ENCODE measurements at regions not wholly inside any gene's neighbourhood (a gene's known extent, or its start where the extent isn't known, plus 50 kb on each side); places are given as distances from the start of the nearest gene placed in this dataset.
"Not testable (repeated sequence)": the region's sequence is repeated elsewhere in the genome, so short reads cannot be mapped to it uniquely, and the experiment has no call there.

DNA sequence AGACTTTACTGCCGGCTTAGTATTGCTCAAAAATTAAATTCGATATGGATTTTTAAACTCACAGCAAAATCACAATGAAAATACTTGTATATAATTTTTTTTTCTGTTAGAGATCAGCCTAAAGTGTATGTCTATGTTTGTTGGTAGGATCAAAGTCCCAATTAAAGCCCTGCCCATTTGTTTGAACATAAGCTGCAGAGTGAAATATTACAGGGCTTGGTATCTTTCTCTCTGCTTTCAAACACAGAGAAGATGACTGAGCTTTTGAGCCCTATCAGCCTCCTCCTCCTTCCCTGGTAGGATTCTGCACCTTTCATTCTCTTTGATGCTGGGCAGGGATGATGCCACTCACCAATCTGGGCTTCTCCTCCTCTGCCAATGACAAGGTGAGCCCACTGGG, 345.4 kb downstream of the PPP1R2C start:
- DNase-seq, result no peak

DNA sequence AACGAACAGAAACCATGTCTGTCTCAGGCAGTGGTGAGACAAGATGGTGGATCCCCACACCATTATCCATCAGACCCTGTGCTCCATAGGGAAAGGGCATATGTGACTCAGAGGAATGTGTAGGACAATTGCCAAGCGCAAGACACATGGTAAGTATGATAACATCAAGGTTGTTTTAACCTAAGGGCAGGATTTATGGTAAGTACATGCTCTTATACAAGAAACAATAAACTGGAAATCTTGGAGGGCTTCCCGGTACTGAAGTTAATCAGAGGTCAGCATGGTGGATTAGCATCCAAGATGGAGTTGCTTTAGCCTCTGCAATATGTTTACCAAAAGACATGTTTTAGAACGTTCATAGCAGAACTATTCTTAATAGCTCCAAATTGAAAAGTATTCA, 355.0 kb downstream of the PPP1R2C start:
- no peak for DNase-seq

DNA sequence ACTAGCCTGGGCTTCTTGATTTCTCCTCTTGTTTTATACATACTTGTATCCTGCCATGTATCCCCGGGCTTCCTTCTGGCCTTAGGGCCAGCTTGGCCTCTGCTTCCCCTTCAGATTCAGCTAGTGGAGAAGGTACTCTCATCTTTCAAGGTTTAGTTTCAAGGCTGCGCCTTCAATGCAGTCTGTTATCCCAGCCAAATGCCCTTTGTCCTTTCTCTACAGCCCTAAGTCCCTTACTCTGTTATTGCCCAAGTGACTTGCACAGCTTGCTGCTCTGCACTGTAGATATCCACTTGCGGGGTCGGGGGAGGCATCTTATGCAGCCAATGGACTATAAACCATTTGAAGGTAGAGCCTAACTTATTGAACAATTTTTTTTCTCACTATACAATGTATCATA, 357.5 kb downstream of the PPP1R2C start:
- no peak for DNase-seq

DNA sequence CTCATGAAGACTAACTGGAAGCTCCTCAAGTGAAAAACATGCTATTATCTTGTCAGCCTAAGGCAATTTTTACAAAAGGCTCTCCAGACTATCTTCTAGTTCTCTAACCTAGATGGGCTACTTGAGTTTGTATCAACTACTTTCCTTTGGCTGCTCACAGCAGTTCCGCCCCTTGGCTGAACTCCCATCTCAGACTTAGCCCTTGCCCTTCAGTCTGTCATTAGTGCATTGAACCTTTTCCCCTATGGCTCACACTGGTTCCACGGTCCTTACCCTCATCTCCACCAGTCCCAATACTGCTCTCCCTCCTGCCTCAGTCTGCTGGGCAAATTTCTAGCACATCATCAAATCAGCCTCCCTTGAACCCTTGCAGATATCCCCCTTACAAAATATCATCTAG, 362.3 kb downstream of the PPP1R2C start:
- DNase-seq, result no peak

DNA sequence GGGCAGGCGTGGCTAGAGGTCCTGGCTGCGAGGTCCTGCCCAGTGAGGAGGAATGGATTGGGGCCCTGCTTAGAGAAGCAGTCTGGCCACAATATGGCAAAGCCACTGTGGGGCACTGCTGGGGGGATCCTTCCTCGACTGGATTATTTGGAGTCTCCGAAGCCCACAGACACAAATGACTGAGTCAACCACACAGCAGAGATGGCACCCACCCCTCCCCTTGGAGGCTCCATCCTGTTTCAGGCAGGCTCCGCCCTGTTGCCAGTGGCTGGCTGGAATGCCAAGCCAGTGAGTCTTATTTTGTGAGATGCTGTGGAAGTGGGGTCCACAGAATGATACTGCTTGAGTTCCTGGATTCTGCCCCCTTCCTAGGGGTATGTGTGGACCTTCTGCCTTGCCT, 363.9 kb downstream of the PPP1R2C start:
- no peak for DNase-seq

DNA sequence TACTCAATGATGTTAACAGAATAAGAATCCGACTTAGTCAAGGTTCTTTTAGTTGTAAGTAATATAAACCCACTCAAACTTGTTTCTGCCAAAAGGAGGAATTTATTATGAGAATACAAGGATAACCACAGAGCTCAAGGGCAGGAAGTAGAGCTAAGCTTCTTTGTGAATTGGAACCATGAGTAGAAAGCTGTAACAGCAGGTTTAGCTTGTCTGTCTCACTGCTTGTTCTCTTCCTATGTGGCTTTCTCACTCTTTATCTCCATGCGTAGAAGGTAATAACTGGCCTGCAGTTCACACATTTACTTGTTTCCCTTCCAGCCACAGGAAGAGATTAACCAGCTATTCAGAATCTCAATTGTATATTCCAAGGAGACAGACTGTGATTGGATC, 378.3 kb downstream of the PPP1R2C start:
- no peak for DNase-seq

DNA sequence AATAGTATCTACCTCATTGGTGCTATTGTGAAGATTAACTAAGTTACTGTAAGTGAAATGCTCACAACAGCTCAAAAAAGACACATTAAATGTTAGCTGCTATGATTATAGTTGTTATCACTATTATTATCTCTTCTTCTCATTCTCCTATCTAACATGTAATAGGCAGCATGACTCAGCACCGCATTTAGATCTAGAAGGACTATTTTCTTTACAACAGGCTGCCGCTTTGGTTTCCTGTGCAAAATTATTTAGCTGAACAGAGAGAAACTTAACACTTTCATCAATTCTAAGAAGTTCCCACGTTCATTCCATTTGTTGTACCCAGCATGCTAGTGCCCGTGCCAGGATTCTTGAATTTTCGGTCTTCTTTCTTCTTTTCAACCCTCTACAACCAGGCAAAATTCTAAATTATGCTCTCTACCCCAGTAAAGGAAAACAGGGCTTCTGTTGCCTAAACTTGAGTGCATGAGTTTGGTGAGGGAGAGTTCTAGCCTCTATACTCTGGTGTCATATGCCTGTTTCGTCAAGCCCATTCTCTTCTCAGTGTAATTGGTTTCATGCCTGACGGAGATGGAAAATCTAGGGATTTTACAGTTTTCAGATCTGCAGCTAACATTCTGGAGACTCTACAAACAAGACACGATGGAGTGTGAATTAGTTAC, 378.9 kb downstream of the PPP1R2C start:
- DNase-seq, result no peak

DNA sequence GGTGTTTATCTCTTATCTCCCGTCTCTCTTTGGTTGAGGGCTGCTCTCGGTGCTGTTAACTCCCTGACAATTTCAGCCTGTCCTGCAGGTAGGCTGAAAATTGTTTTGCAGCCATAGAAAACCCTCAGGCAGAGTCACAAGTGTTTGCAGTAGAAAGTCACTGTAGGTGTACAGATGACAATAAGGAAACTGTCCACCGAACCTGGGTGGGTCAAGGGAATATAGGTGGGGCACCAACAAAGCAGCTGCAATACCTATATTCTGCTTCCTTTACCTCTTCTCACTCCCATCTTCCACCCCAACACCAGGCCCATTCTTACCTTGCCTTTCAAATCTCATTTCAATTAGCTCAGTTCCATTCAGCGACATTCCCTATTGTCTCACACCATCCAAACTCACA, 381.8 kb downstream of the PPP1R2C start:
- DNase-seq, result no peak

DNA sequence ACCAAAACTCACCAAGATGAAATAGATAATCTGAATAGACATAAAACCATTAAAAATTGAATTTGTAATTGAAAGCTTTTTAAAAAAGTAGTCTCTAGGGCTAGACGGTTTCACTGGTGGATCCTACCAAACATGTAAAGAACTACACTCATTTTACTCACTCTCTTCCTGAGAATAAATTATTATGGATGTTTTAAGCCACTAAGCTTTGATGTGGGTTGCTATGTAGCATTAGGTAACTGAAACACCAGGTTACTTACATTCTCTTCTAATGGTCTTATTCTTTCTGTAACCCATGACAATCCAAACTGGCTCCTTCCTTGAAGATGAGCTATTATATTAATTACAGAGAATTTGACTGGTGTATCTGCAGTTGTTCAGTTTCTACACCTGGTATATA, 385.1 kb downstream of the PPP1R2C start:
- DNase-seq, result no peak

DNA sequence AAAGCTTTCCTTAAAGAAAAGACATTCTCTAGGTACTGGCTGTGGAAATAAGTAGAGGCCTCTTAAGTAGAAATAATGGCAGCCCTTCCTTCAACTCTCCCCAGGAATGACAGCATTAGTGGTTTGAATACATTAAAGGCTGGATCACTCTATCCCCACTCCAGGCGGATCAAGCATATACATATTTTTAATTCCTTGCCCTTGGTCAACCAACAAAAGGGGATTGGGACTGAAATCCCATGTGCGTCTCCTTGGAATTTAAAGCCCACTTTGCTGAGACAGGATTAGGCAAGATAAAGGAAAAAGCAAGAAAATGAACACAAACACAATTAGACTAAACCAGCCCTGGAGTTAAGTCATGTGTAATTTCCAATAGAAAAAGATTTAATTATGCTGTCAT, 391.3 kb downstream of the PPP1R2C start:
- no peak for DNase-seq

DNA sequence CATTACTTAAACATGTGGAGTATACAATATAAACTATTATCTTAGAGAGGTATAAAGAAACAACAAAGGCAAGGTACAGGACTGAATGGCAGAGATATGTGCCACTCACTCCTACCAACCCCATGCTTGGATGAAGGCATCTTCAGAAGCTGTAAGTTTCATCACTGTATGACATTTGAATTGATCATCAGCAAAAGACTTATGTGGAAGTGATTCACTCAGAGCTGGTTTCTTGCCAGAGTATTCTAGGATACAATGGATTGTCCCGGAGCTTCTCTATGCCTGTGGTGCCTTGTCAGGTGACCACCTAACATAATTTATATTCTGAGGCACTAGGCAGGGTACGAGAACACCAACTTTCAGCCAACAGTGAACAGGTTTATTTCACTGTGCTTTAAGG, 392.2 kb downstream of the PPP1R2C start:
- no peak for DNase-seq

DNA sequence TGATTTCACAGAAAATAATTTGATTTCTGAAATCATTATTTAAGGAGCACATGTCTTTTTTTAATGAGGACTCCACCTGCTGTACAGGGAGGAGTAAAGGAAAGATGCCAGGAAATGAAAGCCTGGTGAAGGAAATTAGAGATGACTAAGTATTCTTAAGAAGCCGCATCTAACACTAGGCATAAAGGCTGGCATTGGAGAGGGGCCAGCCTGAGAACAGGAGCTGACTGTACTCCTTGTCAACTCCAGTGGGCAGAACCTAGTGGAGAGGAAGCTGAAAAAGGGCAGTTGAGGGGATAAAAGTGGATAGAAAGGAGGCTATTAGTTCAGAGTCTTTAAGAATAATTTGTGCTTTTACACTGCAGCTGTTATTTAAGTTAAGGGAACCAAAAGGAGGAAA, 393.0 kb downstream of the PPP1R2C start:
- no peak for DNase-seq

DNA sequence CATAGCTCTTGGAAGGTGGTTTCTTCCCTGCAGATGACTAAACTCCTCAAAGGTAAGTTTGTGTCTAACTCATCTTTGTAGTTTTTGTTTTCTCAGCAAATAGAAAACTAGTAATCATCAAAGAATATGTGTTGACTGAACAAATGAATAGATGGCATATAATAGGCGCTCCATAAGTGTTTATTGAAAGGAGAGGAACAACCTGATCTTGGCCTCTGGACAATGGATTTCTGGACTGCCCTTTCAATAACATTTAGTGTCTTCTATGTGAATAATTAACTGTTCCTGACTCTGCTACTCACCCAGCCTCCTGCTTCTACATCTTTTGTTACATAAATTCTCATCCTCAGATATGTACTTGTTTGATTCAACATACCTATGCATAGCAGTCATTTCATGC, 399.1 kb downstream of the PPP1R2C start:
- DNase-seq, result no peak

DNA sequence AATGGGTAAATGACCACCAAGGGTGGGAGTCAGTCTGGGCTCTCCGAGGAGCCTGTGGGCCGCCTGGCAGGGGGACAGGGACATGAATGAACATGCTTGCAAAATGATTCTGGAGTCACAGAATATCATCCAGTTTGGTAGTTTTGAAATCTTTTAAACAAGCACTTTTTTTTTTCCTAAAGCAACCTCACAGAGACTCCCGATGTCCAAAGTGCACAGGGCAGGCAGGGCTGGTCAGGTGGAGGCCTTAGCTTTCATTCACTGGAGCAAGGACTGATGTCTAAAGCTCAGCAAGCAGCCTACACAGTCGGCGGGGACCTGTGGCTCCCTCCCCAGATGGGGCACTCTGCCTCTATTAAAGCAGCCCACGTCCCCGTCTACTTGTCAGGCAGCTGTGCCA, 402.9 kb downstream of the PPP1R2C start:
- no peak for DNase-seq

DNA sequence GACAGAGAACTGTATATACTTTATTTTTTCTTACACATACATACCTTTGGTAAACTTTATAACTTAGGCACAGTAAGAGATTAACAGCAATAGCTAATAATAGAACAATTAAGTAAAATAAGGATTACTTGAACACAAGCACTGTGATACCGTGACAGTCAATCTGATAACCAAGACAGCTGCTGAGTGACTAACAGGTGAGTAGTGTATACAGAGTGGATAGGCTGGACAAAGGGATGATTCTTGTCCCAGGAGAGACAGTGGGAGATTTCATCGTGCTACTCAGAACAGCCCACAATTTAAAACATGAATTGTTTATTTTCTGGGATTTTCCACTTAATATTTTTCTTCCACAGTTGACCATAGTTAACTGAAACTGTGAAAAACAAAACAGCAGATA, 411.8 kb downstream of the PPP1R2C start:
- DNase-seq, result no peak

DNA sequence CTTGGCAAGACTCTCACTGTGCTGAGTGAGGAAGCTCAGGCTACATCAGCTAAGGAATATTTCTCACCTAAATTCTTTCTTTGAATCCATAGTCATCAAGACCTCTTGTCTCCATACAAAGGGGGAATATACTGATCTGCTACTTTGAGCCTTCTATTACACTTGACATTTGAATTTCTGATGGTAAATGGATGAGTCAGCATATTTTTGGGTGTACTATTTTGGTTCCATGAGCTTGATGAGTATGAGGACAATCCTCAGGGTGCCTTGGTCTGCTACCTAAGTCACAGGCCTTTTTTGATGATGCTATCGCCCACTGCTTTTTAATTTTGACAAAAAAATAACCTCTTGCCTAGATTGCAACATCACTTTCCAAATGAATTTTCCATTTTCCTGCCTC, 415.7 kb downstream of the PPP1R2C start:
- DNase-seq, result no peak

DNA sequence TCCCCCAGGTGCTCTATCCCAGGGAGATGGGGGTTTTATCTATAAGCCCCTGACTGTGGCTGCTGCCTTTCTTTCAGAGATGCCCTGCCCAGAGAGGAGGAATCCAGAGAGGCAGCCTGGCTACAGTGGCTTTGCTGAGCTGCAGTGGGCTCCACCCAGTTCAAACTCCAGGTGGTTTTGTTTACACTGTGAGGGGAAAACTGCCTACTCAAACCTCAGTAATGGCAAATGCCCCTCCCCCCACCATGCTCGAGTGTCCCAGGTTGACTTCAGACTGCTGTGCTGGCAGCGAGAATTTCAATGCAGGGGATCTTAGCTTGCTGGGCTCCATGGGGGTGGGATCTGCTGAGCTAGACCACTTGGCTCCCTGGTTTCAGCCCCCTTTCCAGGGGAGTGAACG, 419.6 kb upstream of the CASK start:
- not testable (repeated sequence) for DNase-seq

Measured in retina (tissue), 1 donor.